NCI-H69 (cell line): ENCODE measurements at regions not wholly inside any gene's neighbourhood (a gene's known extent, or its start where the extent isn't known, plus 50 kb on each side); places are given as distances from the start of the nearest gene placed in this dataset.
"Not testable (repeated sequence)": the region's sequence is repeated elsewhere in the genome, so short reads cannot be mapped to it uniquely, and the experiment has no call there.

Source experiments
- DNase-seq: peaks from one replicate; lab custom pipeline; 2025; lab: John Stamatoyannopoulos, UW

DNA sequence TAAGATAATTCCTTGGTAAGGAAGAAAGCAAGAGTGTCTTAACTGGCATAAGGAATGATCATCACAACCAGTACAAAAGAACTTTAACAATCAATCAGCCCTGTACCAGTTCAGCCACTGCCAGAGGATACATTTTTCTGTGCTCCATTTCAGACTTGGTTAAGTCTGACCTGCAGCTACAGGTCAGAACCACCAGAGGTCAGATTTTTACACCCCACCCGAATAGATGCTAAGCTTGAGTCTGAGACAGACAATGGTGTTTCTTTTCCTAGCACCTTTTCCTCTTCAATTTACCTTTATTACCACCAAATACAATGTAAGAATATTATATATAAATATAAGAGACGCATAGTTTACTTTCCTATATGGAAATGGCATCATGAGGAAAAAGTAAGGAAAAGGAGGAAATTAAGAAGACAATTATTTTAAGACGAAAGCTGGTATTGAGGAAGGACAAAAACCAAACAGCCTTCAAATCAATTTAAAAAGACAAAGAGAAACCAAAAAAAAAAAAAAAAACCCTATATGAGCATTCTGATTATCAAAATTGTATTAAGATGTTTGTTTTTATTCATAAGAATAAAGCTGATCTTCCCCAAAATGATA, 215.3 kb upstream of the TTC29 start:
- DNase-seq: peak; percentile 28

DNA sequence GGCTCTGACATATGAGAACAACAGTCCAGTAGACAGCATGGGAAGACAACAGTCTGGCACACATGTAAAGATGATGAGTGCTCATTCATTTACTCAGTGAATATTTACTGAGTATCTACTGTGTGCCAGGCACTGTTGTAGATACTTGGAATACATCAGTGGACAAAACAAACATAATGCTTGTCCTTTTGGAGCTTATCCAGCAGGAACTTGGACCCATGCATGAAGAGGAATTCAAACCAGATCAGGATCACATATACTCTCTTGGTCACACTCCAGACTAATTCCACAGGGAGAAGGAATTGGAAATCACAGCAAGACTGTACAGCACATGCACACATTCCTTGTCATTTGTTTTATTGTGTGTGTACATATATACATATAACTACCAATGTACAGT, 217.6 kb upstream of the TTC29 start:
- DNase-seq: no peak

- DNase-seq: not testable (repeated sequence)
These were observed 222.5 kb upstream of the TTC29 start for GRCh38 chr4:147168200-147168599.

DNA sequence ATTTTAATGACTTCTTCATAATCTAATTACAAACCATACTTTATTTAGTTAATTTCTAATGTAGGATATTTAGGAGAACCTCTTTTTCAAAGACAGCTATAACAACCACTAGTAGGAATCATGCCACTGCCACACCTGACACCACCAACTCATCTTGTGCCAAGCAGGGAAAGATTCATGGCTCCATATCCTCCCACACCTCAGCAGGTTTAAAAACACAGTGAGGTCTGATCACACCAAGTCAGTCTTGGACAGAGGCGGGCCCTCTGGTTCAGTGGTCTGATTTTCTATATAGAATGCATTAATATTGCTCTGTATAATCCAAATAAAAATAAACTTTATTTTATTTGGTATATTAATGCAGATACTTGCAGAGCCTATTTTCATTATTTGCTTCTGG, 227.7 kb upstream of the TTC29 start:
- DNase-seq: no peak

- DNase-seq: no peak
These were observed 228.3 kb upstream of the TTC29 start for GRCh38 chr4:147173797-147174432.

DNA sequence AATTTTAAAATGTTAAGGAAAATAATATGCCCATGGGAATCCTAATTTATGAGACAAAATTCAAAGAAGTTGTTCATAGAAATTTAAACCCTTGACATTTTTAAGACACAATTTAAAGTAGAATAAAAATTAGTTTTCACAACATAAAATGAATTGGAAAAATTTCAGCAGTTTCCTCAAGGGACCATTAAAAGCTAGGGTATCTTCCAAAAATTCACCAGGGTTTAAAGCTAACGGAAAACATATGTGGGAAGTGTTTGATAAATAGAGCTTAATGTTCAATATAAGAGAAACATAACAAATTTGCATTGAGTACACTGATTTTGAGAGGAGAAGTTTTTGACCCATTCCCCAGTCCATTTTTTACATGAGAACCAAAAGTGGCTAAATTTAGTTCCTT, 228.9 kb upstream of the TTC29 start:
- no peak for DNase-seq

DNA sequence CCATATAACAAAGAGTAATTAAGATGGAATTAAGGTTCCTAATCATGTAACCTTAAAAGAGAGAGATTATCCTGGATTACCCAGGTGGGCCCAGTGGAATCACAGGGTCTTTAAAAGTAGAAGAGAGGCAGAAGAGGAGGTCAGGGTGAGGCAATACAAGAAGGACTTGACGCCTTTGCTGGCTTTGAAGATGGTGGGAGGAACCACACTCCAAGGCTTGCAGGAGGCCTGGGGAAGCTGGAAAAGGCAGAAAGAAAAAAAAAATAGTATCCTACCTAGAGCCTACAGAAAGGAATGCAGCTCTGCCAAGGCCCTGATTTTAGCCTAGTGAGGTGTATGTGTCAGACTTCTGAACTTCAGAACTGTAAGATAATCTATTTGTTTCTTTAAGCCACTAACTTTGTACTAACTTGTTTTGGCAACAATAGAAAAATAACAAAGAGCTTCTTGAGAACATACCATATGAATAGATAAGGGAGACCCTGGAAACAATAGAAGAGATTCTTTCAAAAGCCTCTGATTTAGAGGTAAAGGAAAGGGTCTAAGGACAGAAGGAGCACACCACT, 229.9 kb upstream of the TTC29 start:
- DNase-seq: no peak

- no peak for DNase-seq
These were observed 236.4 kb upstream of the TTC29 start for GRCh38 chr4:147182041-147182440.

DNA sequence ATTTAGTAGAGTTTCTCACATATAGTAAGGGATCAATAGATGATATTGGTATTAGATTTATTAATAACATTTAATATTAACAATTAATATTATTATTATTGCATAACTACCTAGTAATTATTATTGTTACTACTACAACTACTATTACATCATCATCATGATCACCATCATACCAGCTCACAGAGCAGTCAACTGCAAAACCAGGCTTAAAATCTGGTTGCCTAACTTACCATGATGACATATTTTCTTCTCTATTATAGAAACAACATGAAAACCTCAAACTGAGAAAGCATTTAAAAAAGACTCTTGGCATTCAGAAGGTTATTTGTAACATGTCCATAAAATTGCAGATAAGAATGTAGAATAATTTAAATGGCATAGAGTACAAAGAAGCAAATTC, 247.0 kb upstream of the TTC29 start:
- DNase-seq: no peak

- no peak for DNase-seq
These were observed 248.4 kb upstream of the TTC29 start for GRCh38 chr4:147194114-147194513.

- DNase-seq: no peak
These were observed 248.9 kb upstream of the TTC29 start for GRCh38 chr4:147194604-147195003.

DNA sequence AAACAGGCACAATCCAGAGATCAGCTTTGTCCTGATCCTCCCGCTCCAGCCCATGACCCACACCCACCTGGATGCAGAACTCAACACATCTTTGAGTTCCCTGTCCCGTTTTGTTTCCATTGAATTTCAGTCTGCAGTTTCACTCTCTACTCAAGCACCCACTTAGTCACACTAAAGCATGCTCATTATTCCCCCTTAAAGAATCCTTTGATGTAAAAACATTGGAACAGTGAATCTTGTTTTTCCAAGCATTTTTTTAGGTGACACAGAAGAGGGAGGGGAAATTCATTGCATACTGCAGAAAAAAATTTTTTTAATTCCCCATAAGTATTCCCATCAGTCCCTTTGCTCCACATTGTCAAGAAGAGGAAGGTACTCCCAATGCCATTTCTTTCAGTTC, 249.7 kb upstream of the TTC29 start:
- no peak for DNase-seq

- DNase-seq: no peak
These were observed 252.9 kb upstream of the TTC29 start for GRCh38 chr4:147198411-147199051.

DNA sequence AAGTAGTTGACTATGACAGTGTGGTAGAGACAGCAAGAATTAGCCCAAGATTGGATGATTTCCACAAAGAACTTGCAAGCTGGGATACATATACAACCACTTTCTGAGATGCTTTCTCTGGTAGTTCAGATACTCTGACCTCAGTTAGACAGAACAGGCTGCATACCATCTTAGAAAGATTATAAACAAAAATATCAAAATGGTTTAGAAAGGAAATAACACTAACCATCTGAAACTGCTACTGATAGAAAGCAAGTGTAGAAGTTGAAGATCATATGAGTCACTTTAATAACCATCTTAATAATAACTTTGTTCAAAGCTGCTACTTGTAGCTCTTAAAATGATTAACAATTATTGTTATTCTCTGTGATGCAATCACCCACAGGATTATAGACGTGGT, 255.4 kb upstream of the TTC29 start:
- DNase-seq: no peak

DNA sequence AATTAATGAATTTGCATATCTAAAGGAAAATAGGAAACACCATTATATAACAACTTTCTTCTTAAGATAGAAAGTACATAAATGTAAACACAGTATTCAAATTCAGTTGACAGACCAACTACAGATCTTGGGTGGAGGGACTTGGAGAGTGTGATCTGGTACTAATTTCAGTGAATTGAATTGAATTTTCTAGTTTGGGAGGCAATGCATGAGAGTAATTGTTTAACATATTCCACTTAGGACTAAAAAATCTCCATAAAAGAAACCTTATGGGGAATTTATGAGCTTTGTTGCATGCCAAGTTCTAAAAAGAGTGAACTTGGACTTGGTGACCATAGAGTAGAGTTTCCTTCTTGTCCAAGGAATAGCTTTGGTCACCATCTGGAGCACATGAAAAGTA, 261.1 kb upstream of the TTC29 start:
- DNase-seq: no peak

DNA sequence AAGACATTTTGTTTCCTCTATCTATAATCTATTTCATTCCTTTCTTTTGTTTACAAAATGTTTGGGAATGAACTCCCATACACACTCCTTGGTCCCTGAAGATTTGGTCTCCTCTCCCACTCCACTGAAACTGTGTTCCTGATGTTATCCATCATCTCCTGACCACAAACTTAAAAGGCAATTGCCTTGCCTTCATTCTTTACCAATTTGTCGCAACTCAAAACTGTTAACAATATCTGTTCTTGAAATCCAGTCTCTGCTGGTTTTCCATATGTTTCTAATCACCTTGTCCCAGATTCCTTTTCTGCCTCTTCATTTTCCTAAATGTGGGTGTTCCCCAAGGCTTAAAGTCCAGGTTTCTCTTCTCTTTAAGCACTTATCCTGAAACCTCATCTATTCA, 262.2 kb upstream of the TTC29 start:
- DNase-seq: no peak

GRCh38 chr4:147217655-147218054, 263.2 kb upstream of the EDNRA start:
- DNase-seq: no peak

- DNase-seq: no peak
These were observed 261.8 kb upstream of the EDNRA start for GRCh38 chr4:147219145-147219544.

DNA sequence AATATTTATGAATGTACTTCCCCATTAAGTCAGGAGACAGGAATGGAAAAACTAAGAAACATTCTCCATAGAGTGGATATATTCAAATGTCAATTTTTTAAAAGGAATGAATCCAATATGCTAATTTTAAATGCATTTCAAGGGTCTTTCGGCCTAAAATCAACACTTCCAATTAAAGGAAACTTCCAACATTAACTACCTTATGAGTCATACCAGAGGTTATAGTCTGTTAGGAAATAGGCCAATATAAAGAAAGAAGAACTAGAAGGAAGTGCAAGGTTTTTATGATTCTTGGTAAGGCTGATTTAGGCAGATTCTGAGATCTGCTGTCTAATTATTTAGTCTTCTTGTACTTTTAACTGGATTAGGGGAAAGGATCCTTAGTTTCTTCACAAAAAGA, 260.1 kb upstream of the EDNRA start:
- no peak for DNase-seq

DNA sequence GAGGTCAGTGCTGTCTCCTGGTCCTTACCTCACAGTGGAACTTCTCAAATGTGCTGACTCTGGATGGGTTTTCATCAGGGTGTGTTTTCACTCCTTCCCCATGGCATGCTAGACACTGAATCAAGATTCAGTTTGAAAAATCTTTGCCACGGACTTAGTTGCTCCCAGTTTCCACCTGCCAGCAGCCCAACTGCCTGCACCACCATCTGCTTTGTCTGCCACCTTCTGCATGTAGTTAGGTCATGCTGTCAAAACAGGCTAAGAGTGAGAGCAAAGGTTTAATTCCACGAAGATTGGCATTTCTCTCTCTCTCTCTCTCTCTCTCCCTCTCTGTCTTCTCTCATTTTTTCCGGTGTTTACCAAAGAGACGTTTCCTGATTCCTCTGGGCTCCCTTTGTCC, 258.0 kb upstream of the EDNRA start:
- no peak for DNase-seq

- peak; percentile 1 for DNase-seq
These were observed 257.3 kb upstream of the EDNRA start for GRCh38 chr4:147223576-147223975.

DNA sequence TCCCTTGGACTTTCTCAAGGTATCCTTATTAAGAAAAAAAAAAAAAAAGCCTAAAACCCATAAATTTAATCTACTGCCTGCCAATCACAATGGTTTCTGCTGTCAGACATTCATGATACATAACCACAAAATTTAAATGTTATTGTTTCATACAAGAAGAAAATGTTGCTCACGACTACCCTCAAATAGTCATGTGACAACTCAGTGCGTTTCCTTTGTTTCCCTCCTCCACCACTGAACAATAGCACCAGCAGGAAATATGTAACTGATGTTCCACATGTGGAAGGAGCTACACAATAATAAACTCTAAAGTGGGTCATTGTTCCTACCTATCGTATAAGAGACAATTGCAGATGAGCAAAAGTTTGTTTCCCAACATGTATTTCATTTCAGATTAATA, 244.1 kb upstream of the EDNRA start:
- DNase-seq: no peak

- no peak for DNase-seq
These were observed 236.1 kb upstream of the EDNRA start for GRCh38 chr4:147244786-147245185.
